ENCODE measurements at regions not wholly inside any gene's neighbourhood (a gene's known extent, or its start where the extent isn't known, plus 50 kb on each side); places are given as distances from the start of the nearest gene placed in this dataset.
A peak's percentile ranks its signal among the peaks of the same experiment; 100 is the strongest.
"Not testable (repeated sequence)": the region's sequence is repeated elsewhere in the genome, so short reads cannot be mapped to it uniquely, and the experiment has no call there.

DNA sequence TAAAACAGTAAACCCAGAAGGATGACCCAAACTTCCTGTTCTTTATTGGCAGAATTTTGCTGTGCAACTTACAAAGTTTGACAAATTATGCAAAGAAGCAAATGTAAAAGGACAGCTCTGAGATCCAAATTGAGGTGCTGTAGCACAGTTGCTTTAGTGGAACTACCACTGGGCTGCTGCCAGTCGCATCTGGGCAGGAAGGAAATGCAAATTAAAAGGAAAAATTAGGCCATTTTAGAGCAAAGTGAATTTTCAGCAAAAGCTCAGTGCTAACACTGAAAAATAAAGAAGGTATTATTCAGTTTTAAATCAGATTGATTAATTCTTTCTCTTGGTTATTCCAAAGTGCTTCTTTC, 104.5 kb downstream of the ZMAT3 start:
- DNase-seq (ENCODE audit: low spot score) = peak; percentile 47

DNA sequence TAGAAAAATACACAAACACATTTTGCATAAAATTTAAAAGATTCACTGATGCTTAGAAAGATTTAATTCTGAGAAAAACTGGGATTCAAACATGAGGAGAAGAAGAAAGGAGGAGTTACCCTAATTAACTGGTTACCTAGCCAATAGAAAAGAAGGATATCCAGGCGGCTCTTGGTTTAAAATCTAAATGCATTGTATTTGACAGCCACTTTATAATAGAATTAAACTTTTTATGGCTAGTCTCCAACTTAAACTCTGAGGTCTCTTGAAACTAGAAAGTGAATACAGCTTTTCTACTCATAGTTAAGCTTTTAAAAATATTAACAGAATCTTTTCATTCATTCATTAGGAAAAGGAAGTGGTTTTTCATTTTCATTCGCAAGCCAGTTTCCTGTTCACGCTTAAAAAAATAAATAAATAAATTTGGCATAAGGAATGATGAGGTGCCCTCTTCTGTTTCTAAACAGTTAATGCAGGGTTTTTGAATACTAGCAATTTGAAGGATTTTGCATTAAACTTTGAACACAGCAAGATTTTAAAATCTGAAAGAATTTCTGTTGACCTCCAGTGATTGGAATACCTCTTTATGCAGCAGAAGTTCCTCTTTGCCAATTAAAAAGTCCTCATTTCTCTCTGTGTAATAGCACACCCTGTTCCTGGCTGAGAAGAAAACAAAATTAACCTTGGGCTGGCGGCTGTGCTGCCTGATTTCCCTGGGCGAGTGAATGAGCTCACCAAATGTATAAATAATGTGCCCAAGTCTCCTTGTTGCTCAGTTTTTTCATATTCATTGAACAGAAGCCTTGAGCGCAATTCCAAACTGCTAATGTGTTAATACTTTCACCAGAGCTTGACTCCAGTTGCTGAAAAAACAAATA, 105.1 kb downstream of the ZMAT3 start:
- DNase-seq (ENCODE audit: low spot score) = peak; percentile 58

DNA sequence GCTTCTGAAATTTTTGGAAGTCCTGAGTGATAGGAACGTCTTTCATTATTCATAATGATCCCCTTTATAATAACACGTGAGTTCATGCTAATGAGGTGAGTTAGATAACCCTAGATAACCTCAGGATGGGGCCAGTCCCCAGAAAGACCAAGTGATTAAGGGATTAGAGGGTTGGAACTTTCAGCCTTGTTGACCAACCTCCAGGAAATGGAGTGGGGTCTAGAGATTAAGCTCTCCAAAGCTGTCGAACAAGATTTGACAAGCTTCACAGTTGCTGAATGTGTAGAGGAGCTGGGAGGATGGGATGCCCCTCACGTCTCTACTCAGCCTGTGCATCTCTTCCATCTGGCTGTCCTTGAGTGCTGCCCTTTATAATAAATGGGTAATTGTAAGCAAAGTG, 107.1 kb downstream of the ZMAT3 start:
- DNase-seq (ENCODE audit: low spot score) = no peak

DNA sequence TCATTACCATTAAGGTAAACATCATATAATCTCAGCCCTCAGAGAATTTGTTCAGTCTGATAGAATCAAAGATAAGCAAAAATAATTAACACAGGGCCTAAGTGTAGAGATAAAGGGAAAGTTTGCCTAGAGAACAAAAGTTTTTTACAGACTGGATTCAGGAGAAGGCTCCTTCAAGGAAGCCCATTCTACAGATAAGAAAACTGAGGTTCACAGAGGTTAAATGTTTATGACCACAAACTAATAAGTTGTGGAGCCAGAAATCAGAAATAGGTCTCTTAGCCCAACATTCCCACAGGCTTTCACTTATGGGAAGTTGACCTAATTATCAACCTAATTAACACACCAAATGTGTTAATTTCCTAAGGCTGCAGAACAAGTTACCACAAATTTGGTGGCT, 110.7 kb downstream of the ZMAT3 start:
- no peak for DNase-seq (ENCODE audit: low spot score)

DNA sequence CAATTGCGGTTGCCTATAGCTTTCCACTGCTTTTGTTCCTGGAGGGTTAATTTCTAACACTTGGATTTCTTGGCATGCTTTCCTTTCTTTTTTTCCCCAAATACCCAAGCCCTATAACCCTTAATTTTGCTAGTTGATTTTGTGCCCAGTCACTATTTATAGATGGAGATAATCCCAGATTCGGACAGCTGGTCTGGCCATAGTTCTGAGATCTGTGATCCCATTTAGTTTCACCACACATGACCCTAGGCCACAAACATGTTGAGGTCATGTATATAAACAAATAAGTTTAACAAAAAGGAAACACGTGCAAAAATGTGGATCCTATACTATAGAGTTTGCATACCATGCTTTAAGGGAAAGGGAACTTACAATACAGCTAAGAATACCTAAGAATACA, 111.4 kb downstream of the ZMAT3 start:
- DNase-seq (ENCODE audit: low spot score) = no peak

DNA sequence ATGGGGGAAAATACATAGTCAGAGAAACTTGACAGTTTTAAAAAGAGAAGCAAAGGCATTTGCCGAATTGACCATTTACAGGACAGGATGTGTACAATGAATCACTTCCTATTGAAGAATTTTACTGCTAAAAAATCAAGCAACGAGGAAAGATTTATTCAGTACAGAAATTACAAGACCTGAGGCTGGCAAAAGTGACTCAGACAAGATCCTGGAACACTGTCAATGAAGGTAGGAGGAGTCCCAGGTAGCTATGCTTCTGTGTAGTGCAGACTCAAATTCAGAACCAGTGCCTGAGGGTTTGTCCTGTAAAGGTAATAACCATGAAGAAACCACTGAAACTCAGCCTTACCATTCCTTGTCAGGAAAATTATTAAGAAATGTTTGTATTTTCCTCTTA, 120.9 kb downstream of the ZMAT3 start:
- no peak for DNase-seq (ENCODE audit: low spot score)

DNA sequence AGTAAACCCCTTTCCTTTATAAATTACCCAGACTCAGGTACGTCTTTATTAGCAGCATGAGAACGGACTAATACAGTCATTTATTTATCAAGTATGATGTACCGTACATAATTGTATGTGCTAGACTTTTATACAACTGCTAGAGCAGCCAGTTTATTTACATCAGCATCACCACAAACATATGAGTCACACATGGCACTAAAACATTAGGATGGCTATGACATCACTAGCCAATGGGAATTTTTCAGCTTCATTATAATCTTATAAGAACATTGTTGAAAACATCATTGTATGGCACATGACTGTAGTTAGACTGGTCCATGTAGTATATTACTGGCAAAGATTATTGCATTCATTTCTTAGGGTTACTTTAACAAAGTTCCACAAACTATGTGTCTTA, 121.7 kb downstream of the ZMAT3 start:
- DNase-seq (ENCODE audit: low spot score) = no peak

DNA sequence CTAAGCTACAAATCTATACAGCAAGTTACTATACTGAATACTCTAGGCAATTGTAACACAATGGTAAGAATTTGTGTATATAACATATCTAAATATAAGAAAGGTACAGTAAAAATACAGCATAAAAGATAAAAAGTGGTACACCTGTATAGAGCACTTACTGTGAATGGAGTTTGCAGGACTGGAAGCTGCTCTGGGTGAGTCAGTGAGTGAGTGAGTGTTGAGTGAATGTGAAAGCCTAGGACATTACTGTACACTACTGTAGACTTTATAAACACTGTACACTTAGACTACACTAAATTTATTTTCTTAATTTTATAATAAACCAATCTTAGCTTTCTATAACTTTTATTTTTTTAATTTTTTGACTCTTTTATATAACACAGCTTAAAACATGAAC, 123.1 kb downstream of the ZMAT3 start:
- DNase-seq (ENCODE audit: low spot score) = no peak

DNA sequence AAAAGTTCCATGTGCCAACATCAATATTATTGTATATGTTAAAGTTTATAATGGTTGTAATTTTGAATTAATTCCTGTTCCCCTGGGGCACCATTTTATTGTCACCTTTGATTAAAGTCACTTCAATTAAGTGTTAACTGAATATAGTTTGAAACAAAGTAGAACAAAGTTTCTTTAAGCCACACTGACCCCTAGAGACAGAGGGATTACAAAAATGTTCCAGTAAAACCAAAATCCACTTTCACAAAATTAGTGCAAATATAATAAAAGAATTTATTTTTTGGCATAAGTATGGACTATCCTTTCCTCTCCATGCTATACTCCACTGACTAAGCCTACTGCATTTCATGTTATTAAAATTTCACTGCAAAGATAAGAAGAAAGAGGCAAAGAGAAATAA, 123.9 kb downstream of the ZMAT3 start:
- DNase-seq (ENCODE audit: low spot score) = no peak

DNA sequence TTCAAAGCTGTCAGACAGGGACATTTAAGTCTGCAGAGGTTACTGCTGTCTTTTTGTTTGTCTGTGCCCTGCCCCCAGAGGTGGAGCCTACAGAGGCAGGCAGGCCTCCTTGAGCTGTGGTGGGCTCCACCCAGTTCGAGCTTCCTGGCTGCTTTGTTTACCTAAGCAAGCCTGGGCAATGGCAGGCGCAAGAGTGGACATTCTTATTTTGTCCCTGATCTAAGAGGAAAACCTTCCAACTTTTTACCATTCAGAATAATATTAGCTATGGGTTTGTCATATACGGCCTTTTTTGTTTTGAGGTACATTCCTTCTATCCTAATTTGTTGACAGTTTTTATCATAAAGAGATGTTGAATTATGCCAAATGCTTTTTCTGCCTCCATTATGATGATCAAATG, 129.3 kb downstream of the ZMAT3 start:
- DNase-seq (ENCODE audit: low spot score) = not testable (repeated sequence)

DNA sequence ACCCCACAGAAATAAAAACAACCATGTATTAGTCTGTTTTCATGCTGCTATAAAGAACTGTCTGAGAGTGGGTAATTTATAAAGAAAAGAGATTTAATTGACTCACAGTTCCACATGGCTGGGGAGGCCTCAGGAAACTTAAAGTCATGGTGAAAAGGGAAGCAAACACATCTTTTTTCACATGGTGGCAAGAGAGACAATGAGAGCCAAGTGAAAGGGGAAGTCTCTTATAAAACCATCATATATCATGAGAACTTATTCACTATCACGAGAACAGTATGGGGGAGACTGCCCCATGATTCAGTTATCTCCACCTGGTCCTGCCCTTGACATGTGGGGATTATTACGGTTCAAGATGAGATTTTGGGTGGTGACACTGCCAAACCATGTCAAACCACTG, 141.5 kb downstream of the ZMAT3 start:
- no peak for DNase-seq (ENCODE audit: low spot score)

DNA sequence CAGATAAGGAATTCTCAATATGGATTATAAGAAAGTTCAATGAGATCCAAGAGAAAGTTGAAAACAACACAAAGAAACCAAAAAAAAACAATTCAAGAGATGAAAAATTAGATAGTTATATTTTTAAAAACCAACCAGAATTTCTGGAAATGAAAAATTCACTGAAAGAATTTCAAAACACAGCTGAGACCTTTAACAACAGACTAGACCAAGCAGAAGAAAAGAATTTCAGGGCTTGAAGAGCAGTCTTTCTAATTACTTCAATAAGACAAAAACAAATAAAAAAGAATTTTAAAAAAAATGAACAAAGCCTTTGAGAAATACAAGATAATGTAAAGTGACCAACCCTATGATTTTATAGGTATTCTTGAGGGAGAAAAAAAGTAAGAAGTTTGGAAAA, 155.4 kb downstream of the ZMAT3 start:
- DNase-seq (ENCODE audit: low spot score) = no peak

DNA sequence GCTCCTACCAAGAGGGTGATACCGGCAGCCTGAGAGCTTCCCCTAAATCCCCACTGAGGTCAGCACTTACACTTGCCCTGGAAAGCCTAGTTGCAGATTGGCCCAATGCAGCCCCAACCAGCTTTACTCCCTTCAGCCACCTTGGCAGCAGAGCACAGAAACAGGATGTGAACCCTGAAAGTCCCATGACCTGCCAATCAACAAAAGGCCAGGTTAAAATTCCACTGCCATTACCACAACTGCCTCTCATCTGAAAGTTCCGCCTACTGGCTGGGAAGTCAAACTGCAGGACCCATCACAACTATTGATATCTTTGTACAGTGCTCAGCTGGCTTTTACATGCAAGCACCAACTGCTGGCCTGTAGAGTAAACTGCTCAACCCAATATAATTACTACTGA, 156.2 kb downstream of the ZMAT3 start:
- no peak for DNase-seq (ENCODE audit: low spot score)

DNA sequence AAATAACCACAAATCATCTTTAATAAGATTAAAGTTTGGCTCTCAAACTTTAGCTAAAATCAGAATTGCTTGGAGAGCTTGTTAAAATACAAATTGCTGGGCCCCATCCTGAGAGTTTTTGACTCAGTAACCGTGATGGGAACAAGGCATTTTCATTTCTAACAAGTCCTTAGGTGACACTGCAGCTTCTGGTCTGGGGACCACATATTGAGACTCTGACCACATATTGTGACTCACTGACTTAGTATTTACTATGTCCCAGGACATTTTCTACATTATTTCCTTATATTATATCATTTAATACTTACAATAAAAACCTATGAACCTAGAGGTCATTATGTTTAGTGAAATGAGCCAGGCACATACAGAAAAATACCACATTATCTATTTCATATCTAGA, 164.5 kb downstream of the ZMAT3 start:
- DNase-seq (ENCODE audit: low spot score) = no peak

DNA sequence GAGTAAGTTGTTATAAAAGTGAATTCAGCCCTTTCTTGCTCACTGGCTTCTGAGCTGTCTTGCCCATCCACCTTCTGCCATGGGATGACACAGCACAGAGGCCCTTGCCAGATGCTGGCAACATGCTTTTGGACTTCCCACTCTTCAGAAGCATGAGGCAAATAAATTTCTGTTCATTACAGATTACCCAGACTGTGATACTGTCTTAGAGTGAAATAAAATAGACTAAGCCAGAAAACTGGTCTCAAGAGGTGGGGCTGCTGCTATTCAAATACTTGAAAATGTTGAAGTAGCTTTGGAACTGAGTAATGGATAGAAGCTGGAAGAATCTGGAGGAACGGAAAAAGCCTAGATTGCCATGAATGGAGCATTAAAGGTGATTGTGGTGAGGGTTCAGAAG, 170.4 kb downstream of the ZMAT3 start:
- DNase-seq (ENCODE audit: low spot score) = no peak

DNA sequence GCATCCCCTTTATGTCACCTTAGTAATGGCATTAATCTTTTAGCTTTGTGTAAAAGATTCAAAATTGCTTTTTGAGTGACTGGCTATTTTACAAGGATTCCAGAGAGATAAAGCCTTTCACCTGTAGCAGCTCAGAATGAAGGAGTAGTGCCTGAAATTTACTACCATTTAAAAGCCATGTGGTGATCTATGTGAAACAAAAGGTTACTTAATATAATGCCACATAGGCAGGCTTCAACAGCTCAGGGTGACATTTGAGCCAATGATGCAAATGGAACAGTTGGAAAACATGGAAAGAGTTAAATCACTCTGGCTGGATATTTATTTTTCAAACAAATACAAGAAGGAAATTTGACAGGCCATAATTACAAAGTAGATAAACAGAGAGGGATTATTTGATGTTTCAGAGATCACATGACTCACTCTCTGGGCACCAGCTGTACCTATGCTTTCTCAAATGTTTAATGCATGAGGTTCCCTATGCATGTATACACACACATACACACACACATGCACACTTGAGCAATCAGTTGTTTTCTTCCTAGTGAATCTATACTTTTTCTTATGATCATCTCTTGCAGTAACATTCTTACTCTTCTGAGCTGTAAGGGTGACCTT, 171.5 kb downstream of the ZMAT3 start:
- DNase-seq (ENCODE audit: low spot score) = no peak

DNA sequence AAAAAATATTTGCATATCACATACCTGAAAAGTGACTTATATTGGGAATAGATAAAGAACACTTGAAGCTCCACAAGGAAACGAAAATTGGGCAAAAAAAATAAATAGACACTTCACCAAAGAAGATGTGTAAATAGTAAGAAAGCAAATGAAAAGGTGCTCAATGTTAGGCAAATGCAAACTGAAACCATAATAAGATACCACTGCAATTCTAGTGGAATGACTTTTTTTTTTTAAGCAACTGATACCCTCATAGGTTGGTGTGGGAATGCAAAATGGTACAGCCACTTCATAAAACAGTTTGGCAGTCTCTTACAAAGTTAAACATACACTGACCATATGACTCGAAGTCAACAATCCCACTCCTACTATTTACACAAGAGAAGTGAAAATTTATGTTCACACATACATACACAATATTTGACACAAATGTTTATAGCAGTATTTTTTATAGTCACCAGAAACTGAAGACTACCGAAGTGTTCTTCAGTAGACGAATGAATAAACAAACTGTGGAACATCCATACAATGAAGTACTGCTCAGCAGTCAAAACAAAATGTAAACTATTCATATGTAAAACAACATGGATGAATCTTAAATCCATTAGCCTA, 176.3 kb downstream of the ZMAT3 start:
- DNase-seq (ENCODE audit: low spot score) = no peak
